Skin of body (tissue), 1 donor: ENCODE measurements at regions not wholly inside any gene's neighbourhood (a gene's known extent, or its start where the extent isn't known, plus 50 kb on each side); places are given as distances from the start of the nearest gene placed in this dataset.

Experiments
- DNase-seq: peaks from one replicate; lab custom pipeline; 2025; lab: John Stamatoyannopoulos, UW

GRCh38 chr12:93011100-93011499 is 82.0 kb upstream of the EEA1 start:
- DNase-seq, result no peak

GRCh38 chr12:93015871-93016751 is 87.0 kb upstream of the EEA1 start:
- no peak for DNase-seq

GRCh38 chr12:93016752-93017350 is 87.8 kb upstream of the EEA1 start:
- no peak for DNase-seq

GRCh38 chr12:93018610-93019009 is 89.5 kb upstream of the EEA1 start:
- no peak for DNase-seq

DNA sequence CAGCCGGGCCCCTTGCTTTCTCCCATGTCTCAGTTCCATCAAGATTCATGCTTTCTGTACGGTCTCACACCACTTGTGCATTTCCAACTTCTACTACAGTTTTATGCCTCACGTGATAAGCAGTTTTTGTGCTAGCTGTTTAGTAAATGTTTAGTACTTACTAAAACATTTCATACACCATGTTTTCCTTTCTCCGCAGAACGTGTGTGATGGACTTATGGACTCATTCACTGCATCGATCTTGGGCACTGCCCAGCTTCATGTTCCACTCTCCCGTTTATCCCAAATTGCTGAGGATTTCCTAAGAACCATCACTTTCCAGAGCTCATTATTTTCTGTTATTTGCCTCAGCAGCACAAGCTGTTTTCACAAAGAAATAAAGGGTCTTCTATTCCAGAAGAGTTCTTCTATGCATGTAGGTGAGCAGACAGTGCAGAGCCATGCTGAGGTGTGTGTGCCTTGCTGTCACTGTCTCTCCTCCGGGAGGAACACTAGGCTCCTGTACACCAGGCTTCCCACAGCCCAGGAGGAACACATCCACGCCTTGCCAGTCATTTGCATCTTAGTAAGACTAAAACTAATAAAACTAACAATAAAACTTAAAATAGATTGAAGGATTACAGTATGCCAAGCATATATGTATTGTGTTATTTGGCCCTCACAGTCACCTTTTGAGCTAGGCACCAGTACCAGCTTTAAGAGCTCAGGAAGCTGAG is 90.3 kb upstream of the EEA1 start:
- DNase-seq, result no peak

- no peak for DNase-seq
Measured at GRCh38 chr12:93019975-93020630, 91.0 kb upstream of the EEA1 start.

DNA sequence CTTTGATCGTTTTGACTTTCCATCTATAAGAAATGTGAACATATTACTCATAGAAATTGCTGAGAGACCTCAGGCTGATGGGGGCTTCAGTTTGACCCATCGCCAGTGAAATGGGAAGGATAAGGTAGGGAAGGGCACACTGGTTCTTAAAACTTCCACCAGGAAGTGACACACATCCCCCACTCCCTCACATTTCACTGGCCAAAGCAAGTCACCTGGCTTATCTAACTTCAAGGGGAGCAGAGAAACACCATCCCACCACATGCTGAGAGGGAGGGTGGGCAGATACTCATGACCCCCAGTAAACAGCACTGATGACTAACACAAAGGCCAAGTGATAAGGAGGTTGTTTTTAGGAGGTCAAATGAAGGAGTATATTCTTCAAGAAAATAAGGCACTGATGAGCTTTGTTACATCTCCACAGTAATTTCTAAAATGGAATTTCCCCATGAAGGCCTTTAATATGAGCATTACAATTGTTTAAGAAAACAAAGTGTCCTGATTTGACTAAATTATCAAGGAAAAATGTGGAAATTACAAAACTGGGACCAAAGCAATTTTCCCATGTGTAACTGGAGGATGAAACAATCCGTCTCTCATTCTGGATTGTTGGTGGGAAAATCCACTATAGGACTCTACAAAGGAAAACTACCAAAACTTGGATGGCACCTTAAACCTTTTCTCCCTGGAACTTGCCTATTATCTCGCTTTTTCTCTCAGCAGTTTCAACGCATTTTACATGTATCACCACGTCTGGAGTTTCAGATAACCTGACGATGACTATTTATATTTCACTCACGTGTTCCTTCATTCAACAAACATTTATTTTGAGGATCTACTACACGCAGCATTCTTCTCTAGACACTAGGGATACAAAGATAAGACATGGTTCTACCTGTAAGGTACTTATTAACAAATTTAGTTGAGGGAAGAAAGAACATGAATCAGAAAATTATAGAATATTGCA is 91.8 kb upstream of the EEA1 start:
- no peak for DNase-seq

DNA sequence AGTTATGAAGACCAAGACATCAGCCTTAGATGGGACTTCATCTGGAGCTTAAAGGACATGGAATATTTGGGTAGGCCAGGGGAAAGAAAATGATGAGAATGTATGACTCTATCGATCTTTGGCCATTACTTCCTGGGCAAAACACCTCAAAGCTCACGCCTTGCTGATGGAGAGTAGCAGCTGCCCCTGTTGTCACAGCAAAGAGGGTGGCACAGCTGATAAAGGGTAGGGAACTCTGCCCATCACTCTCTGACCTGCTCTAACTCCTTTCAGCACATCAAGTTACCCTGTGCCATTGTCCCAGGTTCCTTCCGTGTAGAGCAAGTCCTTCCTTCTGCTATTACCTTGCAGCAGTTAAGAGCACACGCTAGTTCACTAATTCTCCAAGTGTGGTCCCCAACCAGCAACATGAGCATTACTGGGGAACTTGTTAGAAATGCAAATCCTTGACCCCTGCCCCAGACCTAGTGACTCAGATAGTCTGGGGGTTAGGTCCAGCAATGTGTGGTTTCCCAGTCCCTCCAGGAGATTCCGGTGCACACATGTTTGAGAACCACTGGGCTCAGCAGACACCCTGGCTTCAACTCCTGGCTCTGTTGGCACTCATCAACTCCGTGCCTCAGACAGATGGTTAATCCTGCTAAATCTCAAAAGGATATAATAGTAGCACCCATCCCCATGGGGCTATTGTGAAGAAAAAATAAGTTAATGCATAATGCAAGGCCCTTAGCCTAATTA is 93.7 kb upstream of the EEA1 start:
- no peak for DNase-seq

GRCh38 chr12:93025145-93026103 is 96.3 kb upstream of the EEA1 start:
- no peak for DNase-seq

DNA sequence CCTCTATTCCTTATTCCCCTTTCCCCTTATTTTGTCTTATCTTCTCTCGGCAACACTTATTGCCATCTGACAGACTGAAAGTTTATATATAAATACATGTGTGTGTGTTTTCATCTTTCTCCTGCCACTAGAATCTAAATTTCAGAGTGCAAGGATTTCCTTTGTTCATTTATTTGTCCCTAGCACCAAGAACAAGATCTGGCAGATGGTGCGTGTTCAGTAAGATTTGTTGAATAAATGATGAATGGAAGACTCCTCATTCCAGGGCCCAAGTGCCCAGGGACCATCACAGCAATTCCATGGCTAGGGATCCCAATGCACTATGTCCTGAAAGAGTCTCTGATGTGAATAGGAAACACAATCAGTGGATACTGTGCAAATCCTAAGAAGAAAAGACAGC is 97.9 kb upstream of the EEA1 start:
- DNase-seq, result no peak

DNA sequence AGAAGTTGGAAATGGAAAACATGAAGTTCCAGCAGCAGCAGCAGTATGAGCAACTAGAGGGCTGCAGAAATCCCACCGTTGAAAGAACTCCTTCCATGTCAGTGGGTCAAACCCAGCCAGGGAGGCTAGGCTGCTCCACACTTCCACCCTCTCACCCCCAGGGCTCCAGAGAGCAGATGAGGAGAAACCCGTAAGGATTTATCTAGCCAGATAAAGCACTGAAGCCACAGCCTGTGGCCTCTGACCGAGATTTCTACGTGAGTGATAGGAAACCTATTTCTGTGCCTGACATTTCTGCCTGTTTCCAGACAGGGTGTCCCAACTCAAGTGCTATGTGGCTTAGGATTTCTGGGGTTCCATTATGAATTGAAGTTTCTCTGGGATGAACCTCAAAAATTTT is 100.0 kb upstream of the EEA1 start:
- DNase-seq, result no peak

- DNase-seq, result no peak
Measured at GRCh38 chr12:93031028-93031427, 101.9 kb upstream of the EEA1 start.

DNA sequence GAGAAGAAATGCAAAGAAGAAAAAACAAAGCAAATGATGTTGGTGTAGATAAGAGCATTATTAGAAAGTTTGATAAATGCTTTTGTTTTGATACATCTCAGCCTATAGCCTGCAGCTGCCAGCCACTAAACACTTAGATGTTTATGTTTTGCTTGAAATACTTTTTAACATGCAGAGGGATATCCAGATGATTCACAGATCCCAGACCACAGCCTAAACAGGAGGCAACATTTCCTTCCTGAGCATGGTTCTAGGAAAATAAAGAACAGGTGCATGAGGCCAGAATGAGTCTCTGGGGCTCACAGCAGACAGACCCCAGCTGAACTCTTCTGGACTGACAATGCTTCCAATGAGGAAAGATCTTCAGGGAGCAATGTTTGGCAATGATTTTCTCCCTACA is 103.7 kb upstream of the EEA1 start:
- no peak for DNase-seq

GRCh38 chr12:93033948-93034347 is 104.9 kb upstream of the EEA1 start:
- DNase-seq, result no peak

- no peak for DNase-seq
Measured at GRCh38 chr12:93039062-93039461, 110.0 kb upstream of the EEA1 start.

DNA sequence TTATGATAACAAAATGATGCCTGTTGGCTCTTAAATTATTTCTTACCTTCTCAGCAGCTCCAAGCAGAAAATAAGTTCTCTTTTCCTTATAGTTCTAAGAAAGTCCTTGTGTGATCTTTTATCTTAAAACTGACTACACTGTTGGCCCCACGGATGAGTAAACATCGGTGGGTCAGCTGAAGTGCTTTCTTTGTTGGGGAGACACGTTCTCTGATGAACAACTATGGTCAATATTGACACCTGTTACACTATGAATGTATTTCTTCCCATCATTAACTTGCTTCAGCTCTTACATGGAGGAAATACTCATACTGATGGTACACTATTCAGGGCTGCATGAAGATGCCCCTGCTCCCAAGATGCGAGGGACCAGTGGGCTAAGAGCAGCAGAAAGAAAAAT is 110.8 kb upstream of the EEA1 start:
- no peak for DNase-seq

GRCh38 chr12:93040367-93040766 is 111.3 kb upstream of the EEA1 start:
- DNase-seq, result no peak

GRCh38 chr12:93041416-93041815 is 112.3 kb upstream of the EEA1 start:
- DNase-seq, result no peak

DNA sequence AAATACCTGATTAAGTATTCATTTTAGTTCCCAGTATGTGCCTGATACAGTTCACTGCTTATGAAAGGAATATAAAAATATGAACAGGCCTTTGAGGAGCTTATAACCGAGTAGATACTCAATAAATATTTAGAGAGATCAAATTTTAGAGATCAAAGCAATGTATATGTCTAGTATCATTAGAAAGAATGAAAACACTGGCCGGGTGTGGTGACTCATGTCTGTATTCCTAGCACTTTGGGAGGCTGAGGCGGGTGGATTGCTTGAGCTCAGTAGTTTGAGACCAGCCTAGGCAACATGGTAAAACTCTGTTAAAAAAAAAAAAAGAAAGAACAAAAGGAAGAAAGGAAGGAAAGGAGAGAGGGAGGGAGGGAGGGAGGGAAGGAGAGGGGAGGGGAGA is 113.2 kb upstream of the EEA1 start:
- DNase-seq, result no peak
